ENCODE measurements at regions not wholly inside any gene's neighbourhood (a gene's known extent, or its start where the extent isn't known, plus 50 kb on each side); places are given as distances from the start of the nearest gene placed in this dataset.

DNA sequence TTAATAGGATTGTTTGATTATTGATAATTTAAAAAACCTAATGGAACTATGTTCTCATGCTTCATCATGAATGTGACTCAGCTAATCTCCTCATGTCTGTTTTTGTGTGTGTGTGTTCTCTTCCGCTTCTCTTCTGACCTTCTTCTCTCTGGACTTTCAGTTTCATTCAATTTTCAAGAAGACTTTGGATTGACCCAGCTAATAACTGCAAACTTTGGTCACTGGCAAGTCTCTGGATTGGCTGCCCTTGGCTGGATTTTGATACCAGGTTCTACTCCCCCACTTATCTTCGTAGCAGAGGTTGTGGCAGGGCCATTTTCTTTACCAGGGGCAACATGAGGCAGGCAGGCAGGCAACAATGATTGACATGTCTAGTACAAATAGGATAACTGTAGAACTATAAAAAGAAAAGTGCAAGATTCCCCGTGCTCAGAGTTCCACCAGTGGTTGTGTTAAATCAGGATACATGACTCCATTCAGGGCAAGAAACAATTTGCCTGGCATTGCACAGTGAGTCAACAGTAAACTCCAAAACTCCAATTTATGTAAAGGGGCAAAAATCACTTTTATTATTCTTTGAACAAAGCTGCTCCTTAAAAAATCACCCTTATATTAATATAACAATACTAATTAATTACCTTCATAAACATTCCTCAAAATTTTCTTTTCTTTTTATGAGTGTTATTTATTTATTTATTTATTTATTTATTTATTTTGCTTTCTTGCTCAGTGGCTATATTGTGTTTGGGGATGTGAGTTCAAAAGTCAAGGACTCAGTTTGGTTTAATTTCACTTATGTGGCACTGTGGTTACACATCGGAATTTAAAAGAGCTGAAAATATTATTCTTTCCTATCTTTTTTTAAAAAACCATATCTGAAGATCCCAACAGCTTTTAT, 167.6 kb downstream of the RND3 start:
- DNase-seq (ENCODE audit: low read depth in 1 of 2, low spot score in 1 of 2), result no peak
- H3K27ac ChIP-seq, result no peak overlapping the region
- H3K27me3 ChIP-seq, result no peaks in the 10 kb centered on the region
- H3K4me1 ChIP-seq (ENCODE audit: low read depth), result no peaks in the 10 kb centered on the region
- H3K4me3 ChIP-seq, result no peak overlapping the region
- no peaks in the 10 kb centered on the region for H3K36me3 ChIP-seq
- no peak for TF ChIP-seq CTCF (IDR thresholded peaks at IDR 0.05; ENCODE audit: low read depth, low read length)
- no peaks in the 10 kb centered on the region for H3K9me3 ChIP-seq (ENCODE audit: low read depth)

GRCh38 chr2:150319085-150319484, 168.4 kb downstream of the RND3 start:
- no peak for DNase-seq (ENCODE audit: low read depth in 1 of 2, low spot score in 1 of 2)
- no peaks in the 10 kb centered on the region for H3K4me1 ChIP-seq (ENCODE audit: low read depth)
- H3K36me3 ChIP-seq, result no peaks in the 10 kb centered on the region
- no peaks in the 10 kb centered on the region for H3K9me3 ChIP-seq (ENCODE audit: low read depth)
- H3K27me3 ChIP-seq, result no peaks in the 10 kb centered on the region
- H3K27ac ChIP-seq, result no peak overlapping the region
- H3K4me3 ChIP-seq, result no peak overlapping the region
- no peak for TF ChIP-seq CTCF (IDR thresholded peaks at IDR 0.05; ENCODE audit: low read depth, low read length)

DNA sequence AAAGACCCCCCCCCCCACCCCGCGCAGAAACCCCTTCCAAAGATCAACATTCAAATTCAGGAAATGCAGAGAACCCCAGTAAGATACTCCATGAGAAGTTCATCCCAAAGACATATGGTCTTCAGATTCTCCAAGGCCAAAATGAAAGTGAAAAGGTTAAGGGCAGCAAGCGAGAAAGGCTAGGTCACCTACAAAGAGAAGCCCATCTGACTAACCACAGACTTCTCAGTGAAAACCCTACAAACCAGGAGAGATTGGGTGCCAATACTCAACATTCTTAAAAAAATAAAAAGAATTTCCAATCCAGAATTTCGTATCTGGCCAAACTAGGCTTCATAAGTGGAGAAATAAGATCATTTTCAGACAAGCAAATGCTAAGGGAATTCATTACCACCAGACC, 175.2 kb downstream of the RND3 start:
- H3K27me3 ChIP-seq, result no peaks in the 10 kb centered on the region
- no peaks in the 10 kb centered on the region for H3K4me1 ChIP-seq (ENCODE audit: low read depth)
- no peaks in the 10 kb centered on the region for H3K36me3 ChIP-seq
- H3K4me3 ChIP-seq, result no peak overlapping the region
- DNase-seq (ENCODE audit: low read depth in 1 of 2, low spot score in 1 of 2), result no peak
- no peak for TF ChIP-seq CTCF (IDR thresholded peaks at IDR 0.05; ENCODE audit: low read depth, low read length)
- no peak overlapping the region for H3K27ac ChIP-seq
- no peaks in the 10 kb centered on the region for H3K9me3 ChIP-seq (ENCODE audit: low read depth)

DNA sequence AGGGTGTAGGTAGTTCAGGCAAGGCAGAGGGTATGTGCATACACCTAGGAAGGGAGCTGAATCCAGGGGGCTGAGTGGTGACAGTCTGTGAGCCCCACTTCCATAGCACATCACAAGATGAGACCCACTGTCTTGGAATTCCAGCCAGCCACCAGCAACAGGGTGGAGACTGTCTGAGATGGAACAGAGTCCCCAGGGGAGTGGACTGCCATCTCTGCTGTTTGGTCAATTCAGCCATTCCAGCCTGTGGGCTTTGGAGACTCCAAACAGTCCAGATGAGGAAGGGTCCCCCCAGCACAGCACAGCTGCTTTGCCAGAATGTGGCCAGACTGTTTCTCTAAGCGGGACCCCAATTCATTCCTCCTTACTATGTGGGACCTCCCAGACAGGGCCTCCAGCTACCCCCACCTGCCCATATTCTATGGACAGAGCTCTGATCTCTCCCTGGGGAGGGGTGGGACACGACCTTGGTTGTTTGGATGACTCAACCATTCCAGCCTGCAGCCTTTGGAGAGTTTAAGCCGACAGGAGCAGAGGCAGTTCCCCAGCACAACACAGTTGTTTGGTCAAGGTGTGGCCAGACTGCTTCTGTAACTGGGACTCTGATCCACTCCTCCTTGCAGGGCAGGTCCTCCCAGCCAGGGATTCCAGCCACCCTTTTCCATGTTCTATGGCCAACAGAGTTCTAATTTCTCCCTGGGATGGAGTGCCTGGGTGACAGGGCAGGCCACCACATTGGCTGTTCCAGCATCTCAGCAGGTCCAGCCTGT, 178.0 kb downstream of the RND3 start:
- no peaks in the 10 kb centered on the region for H3K36me3 ChIP-seq
- H3K4me3 ChIP-seq, result no peak overlapping the region
- H3K9me3 ChIP-seq (ENCODE audit: low read depth), result no peaks in the 10 kb centered on the region
- no peak overlapping the region for H3K27ac ChIP-seq
- no peak for DNase-seq (ENCODE audit: low read depth in 1 of 2, low spot score in 1 of 2)
- no peak for TF ChIP-seq CTCF (IDR thresholded peaks at IDR 0.05; ENCODE audit: low read depth, low read length)
- H3K27me3 ChIP-seq, result no peaks in the 10 kb centered on the region
- no peaks in the 10 kb centered on the region for H3K4me1 ChIP-seq (ENCODE audit: low read depth)

GRCh38 chr2:150307258-150307657, 180.2 kb downstream of the RND3 start:
- Histone ChIP-seq H3K4me1 (ENCODE audit: low read depth) (no peaks in the 10 kb centered on the region), H3K9me3 (ENCODE audit: low read depth) (no peaks in the 10 kb centered on the region), H3K27me3 (no peaks in the 10 kb centered on the region), H3K36me3 (no peaks in the 10 kb centered on the region), H3K27ac (no peak overlapping the region), H3K4me3 (no peak overlapping the region)
- no peak for TF ChIP-seq CTCF (IDR thresholded peaks at IDR 0.05; ENCODE audit: low read depth, low read length)
- DNase-seq (ENCODE audit: low read depth in 1 of 2, low spot score in 1 of 2), result no peak
